ENCODE measurements at regions not wholly inside any gene's neighbourhood (a gene's known extent, or its start where the extent isn't known, plus 50 kb on each side); places are given as distances from the start of the nearest gene placed in this dataset.

DNA sequence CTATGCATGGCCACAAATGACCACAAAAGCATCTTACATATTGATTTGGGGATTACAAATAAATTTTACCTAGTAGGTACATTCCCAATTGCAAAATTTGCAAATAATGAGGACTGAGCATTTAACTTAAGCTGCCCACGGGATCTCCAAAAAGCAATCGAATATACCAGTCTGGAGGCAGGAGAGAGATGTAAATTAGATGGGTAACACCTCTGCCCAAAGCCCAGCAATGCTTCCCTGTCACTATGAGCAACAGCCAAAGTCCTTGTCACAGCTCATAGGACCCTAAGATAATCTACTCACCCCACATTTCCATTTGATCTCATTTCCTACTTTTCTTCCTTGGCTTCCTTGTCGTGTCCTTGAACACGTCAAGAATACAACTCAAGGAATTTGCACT is 172.2 kb downstream of the SUCLG1 start:
- Histone ChIP-seq H3K27me3 (ENCODE audit: insufficient read depth, low read length, poor library complexity) (no peaks in the 10 kb centered on the region), H2AFZ (ENCODE audit: low read depth, low read length) (no peak overlapping the region), H3K36me3 (ENCODE audit: insufficient read depth, low read length) (no peaks in the 10 kb centered on the region), H4K20me1 (ENCODE audit: insufficient read depth, low read length) (no peaks in the 10 kb centered on the region), H3K79me2 (ENCODE audit: insufficient read depth, low read length) (no peaks in the 10 kb centered on the region), H3K9me3 (ENCODE audit: insufficient read depth, low read length, severe bottlenecking) (no peaks in the 10 kb centered on the region), H3K27ac (ENCODE audit: low read length) (no peak overlapping the region), H3K4me1 (ENCODE audit: insufficient read depth, low read length) (no peaks in the 10 kb centered on the region), H3K9ac (ENCODE audit: low read depth, low read length) (no peak overlapping the region), H3K4me2 (ENCODE audit: insufficient read depth, low read length) (no peak overlapping the region), H3K4me3 (ENCODE audit: low read depth in 1 of 2, low read length in 2 of 2) (no peak overlapping the region)
- DNase-seq, result no peak
- TF ChIP-seq, protein P1, sequence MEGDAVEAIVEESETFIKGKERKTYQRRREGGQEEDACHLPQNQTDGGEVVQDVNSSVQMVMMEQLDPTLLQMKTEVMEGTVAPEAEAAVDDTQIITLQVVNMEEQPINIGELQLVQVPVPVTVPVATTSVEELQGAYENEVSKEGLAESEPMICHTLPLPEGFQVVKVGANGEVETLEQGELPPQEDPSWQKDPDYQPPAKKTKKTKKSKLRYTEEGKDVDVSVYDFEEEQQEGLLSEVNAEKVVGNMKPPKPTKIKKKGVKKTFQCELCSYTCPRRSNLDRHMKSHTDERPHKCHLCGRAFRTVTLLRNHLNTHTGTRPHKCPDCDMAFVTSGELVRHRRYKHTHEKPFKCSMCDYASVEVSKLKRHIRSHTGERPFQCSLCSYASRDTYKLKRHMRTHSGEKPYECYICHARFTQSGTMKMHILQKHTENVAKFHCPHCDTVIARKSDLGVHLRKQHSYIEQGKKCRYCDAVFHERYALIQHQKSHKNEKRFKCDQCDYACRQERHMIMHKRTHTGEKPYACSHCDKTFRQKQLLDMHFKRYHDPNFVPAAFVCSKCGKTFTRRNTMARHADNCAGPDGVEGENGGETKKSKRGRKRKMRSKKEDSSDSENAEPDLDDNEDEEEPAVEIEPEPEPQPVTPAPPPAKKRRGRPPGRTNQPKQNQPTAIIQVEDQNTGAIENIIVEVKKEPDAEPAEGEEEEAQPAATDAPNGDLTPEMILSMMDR (IDR thresholded peaks at IDR 0.05; ENCODE audit: borderline replicate concordance, extremely low read depth, low read length, poor library complexity, severe bottlenecking), result no peak
- TF ChIP-seq EZH2 (IDR thresholded peaks at IDR 0.05; ENCODE audit: borderline replicate concordance, low read depth, low read length, severe bottlenecking), result no peak
- no peak for ATAC-seq (ENCODE audit: insufficient read depth, low read depth)

DNA sequence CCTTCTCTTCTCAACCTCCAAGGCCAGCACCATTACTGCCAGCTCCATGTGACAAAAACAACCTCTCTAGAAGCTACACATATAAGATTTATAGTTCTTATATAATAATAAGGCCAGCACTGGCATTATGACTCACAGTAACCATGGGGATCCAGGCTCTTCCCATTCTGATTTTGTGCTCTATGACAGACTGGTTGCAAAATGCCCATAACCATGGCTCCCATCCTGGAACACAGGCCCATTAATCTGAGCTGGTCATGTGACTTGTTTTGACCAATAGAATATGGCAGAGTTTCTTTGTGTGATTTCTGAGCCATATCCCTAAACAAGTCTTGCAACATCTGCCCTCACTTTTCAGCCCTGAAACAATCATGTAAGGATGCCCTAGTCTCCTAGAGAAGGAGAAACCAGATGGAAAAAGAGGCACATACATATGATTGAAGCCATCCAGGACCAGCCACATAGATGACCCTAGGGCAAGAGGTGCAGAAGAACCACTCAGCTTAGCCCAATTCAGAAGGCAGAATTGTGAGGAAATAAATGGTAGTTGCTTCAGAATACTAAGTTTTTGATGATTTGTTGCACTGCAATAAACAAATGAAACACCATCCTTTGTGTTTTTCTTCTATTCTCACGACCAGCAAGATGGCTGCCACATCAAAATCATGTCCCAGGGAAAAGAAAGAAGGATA is 173.9 kb downstream of the SUCLG1 start:
- H3K36me3 ChIP-seq (ENCODE audit: insufficient read depth, low read length), result no peaks in the 10 kb centered on the region
- no peaks in the 10 kb centered on the region for H3K4me1 ChIP-seq (ENCODE audit: insufficient read depth, low read length)
- H3K27ac ChIP-seq (ENCODE audit: low read length), result no peak overlapping the region
- no peaks in the 10 kb centered on the region for H3K9me3 ChIP-seq (ENCODE audit: insufficient read depth, low read length, severe bottlenecking)
- H3K4me3 ChIP-seq (ENCODE audit: low read depth in 1 of 2, low read length in 2 of 2), result no peak overlapping the region
- H3K9ac ChIP-seq (ENCODE audit: low read depth, low read length), result no peak overlapping the region
- no peaks in the 10 kb centered on the region for H4K20me1 ChIP-seq (ENCODE audit: insufficient read depth, low read length)
- no peaks in the 10 kb centered on the region for H3K27me3 ChIP-seq (ENCODE audit: insufficient read depth, low read length, poor library complexity)
- TF ChIP-seq, protein P1 (IDR thresholded peaks at IDR 0.05; ENCODE audit: borderline replicate concordance, extremely low read depth, low read length, poor library complexity, severe bottlenecking), result no peak
- TF ChIP-seq EZH2 (IDR thresholded peaks at IDR 0.05; ENCODE audit: borderline replicate concordance, low read depth, low read length, severe bottlenecking), result no peak
- no peaks in the 10 kb centered on the region for H3K79me2 ChIP-seq (ENCODE audit: insufficient read depth, low read length)
- no peak overlapping the region for H2AFZ ChIP-seq (ENCODE audit: low read depth, low read length)
- no peak for ATAC-seq (ENCODE audit: insufficient read depth, low read depth)
- no peak overlapping the region for H3K4me2 ChIP-seq (ENCODE audit: insufficient read depth, low read length)
- DNase-seq, result no peak

DNA sequence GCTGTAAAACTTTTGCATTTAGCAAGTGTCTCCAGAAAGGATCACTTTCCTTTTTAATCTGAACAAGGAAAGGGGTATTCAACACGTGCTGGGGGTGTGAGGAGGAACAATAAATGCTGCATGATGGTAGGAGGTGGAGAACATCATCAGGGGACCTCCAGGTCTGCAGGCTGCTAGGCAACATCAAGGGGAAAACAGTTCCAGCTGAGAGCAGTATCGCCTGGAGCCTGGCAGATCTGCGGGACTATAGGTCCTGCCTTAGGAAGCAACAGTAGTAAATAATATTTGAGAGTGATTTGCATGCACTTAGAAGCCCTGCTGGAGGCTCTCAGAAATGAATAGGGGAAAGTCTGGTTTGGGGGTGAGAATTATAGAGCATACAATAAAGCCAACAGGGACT is 175.6 kb downstream of the SUCLG1 start:
- Histone ChIP-seq H2AFZ (ENCODE audit: low read depth, low read length) (no peak overlapping the region), H3K79me2 (ENCODE audit: insufficient read depth, low read length) (no peaks in the 10 kb centered on the region), H3K4me3 (ENCODE audit: low read depth in 1 of 2, low read length in 2 of 2) (no peak overlapping the region), H3K9ac (ENCODE audit: low read depth, low read length) (no peak overlapping the region), H3K27ac (ENCODE audit: low read length) (no peak overlapping the region), H4K20me1 (ENCODE audit: insufficient read depth, low read length) (no peaks in the 10 kb centered on the region), H3K9me3 (ENCODE audit: insufficient read depth, low read length, severe bottlenecking) (no peaks in the 10 kb centered on the region), H3K4me2 (ENCODE audit: insufficient read depth, low read length) (no peak overlapping the region), H3K27me3 (ENCODE audit: insufficient read depth, low read length, poor library complexity) (no peaks in the 10 kb centered on the region), H3K36me3 (ENCODE audit: insufficient read depth, low read length) (no peaks in the 10 kb centered on the region), H3K4me1 (ENCODE audit: insufficient read depth, low read length) (peaks cover 2% of the 10 kb centered on the region; the same call in 1 of the 2 replicates)
- ATAC-seq (ENCODE audit: insufficient read depth, low read depth) (no peak), DNase-seq (no peak)
- TF ChIP-seq, protein P1 (IDR thresholded peaks at IDR 0.05; ENCODE audit: borderline replicate concordance, extremely low read depth, low read length, poor library complexity, severe bottlenecking), result no peak
- TF ChIP-seq EZH2 (IDR thresholded peaks at IDR 0.05; ENCODE audit: borderline replicate concordance, low read depth, low read length, severe bottlenecking), result no peak
